ENCODE measurements at regions not wholly inside any gene's neighbourhood (a gene's known extent, or its start where the extent isn't known, plus 50 kb on each side); places are given as distances from the start of the nearest gene placed in this dataset.
"Not testable (repeated sequence)": the region's sequence is repeated elsewhere in the genome, so short reads cannot be mapped to it uniquely, and the experiment has no call there.

DNA sequence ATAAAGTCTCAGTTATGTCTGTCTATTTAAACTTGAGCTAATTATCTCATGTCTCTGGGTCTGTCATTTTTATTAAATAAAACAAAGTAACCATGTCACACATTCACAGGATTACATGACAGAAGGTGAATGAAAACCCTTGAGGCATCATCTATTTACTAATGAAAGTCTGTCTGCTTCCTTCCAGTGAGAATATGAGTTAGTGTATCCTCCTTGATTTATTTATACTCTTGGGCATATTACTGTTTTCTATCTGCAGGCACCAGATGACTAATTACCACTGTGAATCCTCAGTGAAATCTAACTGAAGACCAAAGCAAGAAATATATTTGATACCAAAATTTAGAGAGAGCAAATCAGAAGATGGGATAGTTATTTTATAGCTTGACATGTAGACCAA, 163.7 kb downstream of the CDC14C start:
- no peak for TF ChIP-seq ZFX (IDR thresholded peaks at IDR 0.05)
- TF ChIP-seq, protein P1, sequence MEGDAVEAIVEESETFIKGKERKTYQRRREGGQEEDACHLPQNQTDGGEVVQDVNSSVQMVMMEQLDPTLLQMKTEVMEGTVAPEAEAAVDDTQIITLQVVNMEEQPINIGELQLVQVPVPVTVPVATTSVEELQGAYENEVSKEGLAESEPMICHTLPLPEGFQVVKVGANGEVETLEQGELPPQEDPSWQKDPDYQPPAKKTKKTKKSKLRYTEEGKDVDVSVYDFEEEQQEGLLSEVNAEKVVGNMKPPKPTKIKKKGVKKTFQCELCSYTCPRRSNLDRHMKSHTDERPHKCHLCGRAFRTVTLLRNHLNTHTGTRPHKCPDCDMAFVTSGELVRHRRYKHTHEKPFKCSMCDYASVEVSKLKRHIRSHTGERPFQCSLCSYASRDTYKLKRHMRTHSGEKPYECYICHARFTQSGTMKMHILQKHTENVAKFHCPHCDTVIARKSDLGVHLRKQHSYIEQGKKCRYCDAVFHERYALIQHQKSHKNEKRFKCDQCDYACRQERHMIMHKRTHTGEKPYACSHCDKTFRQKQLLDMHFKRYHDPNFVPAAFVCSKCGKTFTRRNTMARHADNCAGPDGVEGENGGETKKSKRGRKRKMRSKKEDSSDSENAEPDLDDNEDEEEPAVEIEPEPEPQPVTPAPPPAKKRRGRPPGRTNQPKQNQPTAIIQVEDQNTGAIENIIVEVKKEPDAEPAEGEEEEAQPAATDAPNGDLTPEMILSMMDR (conservative IDR thresholded peaks at IDR 0.05), result no peak

DNA sequence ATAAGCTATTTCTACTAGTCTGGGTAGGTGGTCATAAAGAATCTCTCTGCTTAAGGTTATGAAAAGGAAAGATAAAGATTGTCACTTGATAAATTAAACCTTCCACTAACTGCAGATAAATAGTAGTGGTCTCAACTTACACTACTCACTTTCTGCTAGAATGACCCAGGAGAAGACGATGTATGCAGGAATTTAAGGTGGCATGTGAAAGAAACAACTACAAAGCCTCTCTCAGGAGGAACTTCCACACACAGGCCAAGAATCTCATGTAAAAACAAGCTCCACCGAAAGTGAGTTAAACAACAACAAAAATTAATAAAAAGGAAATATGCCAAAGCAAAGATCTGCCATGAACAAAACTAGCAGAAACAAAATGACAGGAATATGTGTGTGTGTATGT, 165.4 kb downstream of the CDC14C start:
- H3K27ac ChIP-seq, result no peak overlapping the region
- TF ChIP-seq, protein P1 (conservative IDR thresholded peaks at IDR 0.05), result no peak

More for the DNA sequence above, 163.7 kb downstream of the CDC14C start:
- H3K27ac ChIP-seq, result no peak overlapping the region

DNA sequence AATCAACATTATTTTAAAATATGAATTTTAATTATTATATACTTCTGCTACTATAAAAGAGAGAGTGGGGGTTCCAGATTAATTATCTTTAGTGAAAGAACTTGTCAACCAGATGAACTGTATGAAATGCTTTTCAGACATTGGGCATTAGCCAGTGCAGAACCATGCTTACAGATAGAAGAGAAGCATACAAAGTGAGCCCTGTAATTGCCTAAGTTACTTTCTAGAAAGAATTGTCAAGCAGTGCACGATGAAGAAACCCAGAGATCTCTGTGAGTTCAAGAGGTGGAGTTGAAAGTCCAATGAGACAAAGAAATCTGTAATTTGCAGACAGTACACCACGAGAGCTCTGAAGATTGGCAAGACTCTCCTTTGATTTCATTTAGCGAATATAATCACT, 166.7 kb downstream of the CDC14C start:
- H3K27ac ChIP-seq, result no peak overlapping the region
- no peak for TF ChIP-seq ZFX (IDR thresholded peaks at IDR 0.05)

- no peak overlapping the region for H3K27ac ChIP-seq
- TF ChIP-seq ZFX (IDR thresholded peaks at IDR 0.05), result no peak
- TF ChIP-seq, protein P1 (conservative IDR thresholded peaks at IDR 0.05), result no peak
Observed at GRCh38 chr7:49091519-49091918, 167.2 kb downstream of the CDC14C start.

DNA sequence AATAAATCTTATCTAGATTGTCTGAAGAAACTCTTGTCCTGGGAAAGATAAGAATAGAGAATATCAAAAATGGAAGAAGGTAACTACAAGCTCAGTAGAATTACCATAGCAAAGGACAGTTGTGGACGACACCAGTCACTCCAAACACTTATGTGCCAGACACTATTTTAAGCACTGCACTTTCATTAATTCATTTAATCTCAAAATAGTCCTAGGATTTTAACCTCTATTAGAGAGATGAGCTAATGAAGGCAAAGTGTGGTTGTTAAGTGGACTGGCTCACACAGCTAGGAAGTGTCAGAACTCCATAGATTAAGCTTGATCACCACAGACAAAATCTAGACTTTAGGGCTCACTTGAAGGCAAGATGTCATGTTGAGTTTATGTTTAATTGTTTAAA, 168.9 kb downstream of the CDC14C start:
- TF ChIP-seq ZFX (IDR thresholded peaks at IDR 0.05), result no peak
- TF ChIP-seq, protein P1 (conservative IDR thresholded peaks at IDR 0.05), result no peak
- H3K27ac ChIP-seq, result no peak overlapping the region

DNA sequence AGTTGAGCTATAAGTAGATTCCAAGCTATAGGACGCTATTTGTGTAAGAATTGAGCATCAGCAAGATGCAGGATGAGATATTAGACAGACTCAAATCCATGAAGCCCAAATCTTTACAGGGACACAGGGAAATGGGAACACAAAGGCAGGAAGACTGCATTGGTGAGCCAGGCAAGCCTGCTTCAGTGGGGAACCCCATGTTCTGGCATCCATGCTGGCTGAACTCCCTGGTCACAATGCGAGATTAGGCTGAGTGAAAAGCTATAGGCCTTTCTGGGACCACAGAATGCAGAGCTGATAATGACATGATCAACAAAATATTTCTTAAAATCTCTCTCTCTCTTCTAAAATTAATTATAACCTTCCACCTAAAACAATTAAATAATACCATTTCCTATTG, 170.5 kb downstream of the CDC14C start:
- no peak for TF ChIP-seq ZFX (IDR thresholded peaks at IDR 0.05)
- no peak overlapping the region for H3K27ac ChIP-seq

- no peak overlapping the region for H3K27ac ChIP-seq
- TF ChIP-seq ZFX (IDR thresholded peaks at IDR 0.05), result no peak
- TF ChIP-seq, protein P1 (conservative IDR thresholded peaks at IDR 0.05), result peak; percentile 61
Observed at GRCh38 chr7:49099587-49100326, 175.4 kb downstream of the CDC14C start.

DNA sequence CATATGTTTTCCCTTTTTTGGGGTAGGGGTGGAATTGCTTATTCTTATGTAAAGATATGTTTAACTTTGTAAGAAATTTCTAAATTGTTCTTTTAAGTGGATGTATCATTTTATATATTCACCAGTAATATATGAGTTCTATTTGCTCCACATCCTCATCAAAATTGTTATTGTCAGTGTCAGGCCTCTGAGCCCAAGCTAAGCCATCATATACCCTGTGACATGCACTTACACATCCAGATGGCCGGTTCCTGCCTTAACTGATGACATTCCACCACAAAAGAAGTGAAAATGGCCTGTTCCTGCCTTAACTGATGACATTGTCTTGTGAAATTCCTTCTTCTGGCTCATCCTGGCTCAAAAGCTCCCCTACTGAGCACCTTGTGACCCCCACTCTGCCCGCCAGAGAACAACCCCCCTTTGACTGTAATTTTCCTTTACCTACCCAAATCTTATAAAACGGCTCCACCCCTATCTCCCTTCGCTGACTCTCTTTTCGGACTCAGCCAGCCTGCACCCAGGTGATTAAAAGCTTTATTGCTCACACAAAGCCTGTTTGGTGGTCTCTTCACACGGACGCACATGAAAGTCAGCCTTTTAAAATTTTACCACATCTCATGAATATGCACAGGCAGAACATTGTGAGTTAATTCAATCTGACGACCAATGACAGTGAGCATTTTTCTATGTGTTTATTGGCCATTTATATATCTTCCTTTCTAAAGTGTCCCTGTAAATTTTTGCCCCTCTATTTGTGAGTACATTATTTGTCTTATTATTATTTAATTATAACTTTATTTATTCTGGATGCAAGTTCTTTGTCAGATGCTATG, 176.8 kb downstream of the CDC14C start:
- H3K27ac ChIP-seq, result not testable (repeated sequence)

DNA sequence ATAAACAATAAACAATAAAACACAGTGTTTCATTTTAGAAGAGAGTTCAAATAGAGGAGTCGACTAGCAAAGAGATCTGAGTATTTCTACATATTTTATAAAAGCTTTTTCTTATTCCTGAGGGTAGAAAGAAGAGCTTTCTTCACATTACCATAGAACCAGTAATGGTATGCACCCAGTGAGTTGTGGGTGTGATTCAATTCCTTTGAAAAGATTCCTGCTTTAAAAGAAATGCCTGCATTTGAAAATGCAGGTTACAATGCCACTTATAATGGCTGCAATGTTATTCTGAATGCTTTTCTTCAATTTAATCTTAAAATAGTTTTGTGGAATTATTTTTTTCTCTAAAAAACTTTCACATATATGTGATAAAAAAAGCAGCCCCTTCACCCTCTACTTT, 178.1 kb downstream of the CDC14C start:
- TF ChIP-seq, protein P1 (conservative IDR thresholded peaks at IDR 0.05), result no peak
- TF ChIP-seq ZFX (IDR thresholded peaks at IDR 0.05), result no peak
- no peak overlapping the region for H3K27ac ChIP-seq

Data from C4-2B (cell line).